SK-N-SH (cell line): ENCODE measurements at regions not wholly inside any gene's neighbourhood (a gene's known extent, or its start where the extent isn't known, plus 50 kb on each side); places are given as distances from the start of the nearest gene placed in this dataset.

Experiments used
- CTCF ChIA-PET: fragments of 300-600, 350-600 bp; formaldehyde crosslinking; extraction: SDS; loops from one replicate; lab custom pipeline; 2021; lab: Yijun Ruan, JAX
- POLR2A ChIA-PET: fragments of 350-600 bp; sonication (Branson Sonifier 250); formaldehyde crosslinking; extraction: SDS; loops from one replicate; lab custom pipeline; 2020; ENCODE audit warnings: antibody characterized with exemption, inconsistent platforms; lab: Yijun Ruan, JAX
- DNase-seq: peaks from one replicate; pipeline ENCODE4 v3.0.0; 2012
- H2AFZ ChIP-seq: fragments of 200-600 bp; sonication (generic); 2 replicates; pipeline ENCODE4 v1.8.1; 2016; ENCODE audit warnings: antibody characterized with exemption, mild to moderate bottlenecking, low read depth
- H3F3A ChIP-seq: fragments of 200-600 bp; sonication (generic); replicated peaks from 2 replicates; pipeline ENCODE3; 2016; ENCODE audit warnings: antibody characterized with exemption, mild to moderate bottlenecking; ENCODE audit not compliant: insufficient read depth
- H3K27ac ChIP-seq, 2 experiments: fragments of 200-500 bp in 1 of 2; fragments of 200-600 bp in 1 of 2; sonication (Bioruptor generic) in 1 of 2; sonication (generic), shearing (Covaris generic) in 1 of 2; 2 replicates each; pipeline versions ENCODE4 v1.5.1 to v1.6.1; 2014 to 2016; ENCODE audit warnings: low read depth in 2 of 2, inconsistent platforms in 1 of 2, low read length in 1 of 2, mild to moderate bottlenecking in 1 of 2, mixed read lengths in 1 of 2
- H3K27me3 ChIP-seq: fragments of 200-600 bp; sonication (generic), shearing (Covaris generic); 2 replicates; pipeline ENCODE4 v1.6.1; 2016; ENCODE audit warnings: mixed run types; ENCODE audit not compliant: insufficient read depth
- H3K36me3 ChIP-seq, 2 experiments: fragments of 200-500 bp in 1 of 2; fragments of 200-600 bp in 1 of 2; sonication (Bioruptor generic) in 1 of 2; sonication (generic) in 1 of 2; replicated peaks in 1 of 2; 2 replicates each; pipeline versions ENCODE3 to v1.5.1; 2014 to 2016; ENCODE audit warnings: low read length in 1 of 2, mild to moderate bottlenecking in 1 of 2; ENCODE audit not compliant: insufficient read depth in 2 of 2, control insufficient read depth in 1 of 2
- H3K4me1 ChIP-seq, 2 experiments: fragments of 200-500 bp in 1 of 2; fragments of 200-600 bp in 1 of 2; sonication (Bioruptor generic) in 1 of 2; sonication (generic), shearing (Covaris generic) in 1 of 2; 2 replicates each; pipeline versions ENCODE4 v1.5.1 to v1.6.1; 2014 to 2016; ENCODE audit warnings: low read depth in 1 of 2, low read length in 1 of 2, mixed run types in 1 of 2; ENCODE audit not compliant: insufficient read depth in 2 of 2, control insufficient read depth in 1 of 2
- H3K4me2 ChIP-seq: fragments of 200-600 bp; sonication (generic), shearing (Covaris generic); 2 replicates; pipeline ENCODE4 v1.6.1; 2017; ENCODE audit warnings: mixed run types
- H3K4me3 ChIP-seq, 2 experiments: fragments of 200-500 bp in 1 of 2; fragments of 200-600 bp in 1 of 2; sonication (Bioruptor generic) in 1 of 2; sonication (generic), shearing (Covaris generic) in 1 of 2; 2 replicates each; pipeline versions ENCODE4 v1.5.1 to v1.8.1; 2014 to 2016; ENCODE audit warnings: low read depth in 2 of 2, inconsistent platforms in 1 of 2, low read length in 1 of 2, mild to moderate bottlenecking in 1 of 2, mixed read lengths in 1 of 2, moderate library complexity in 1 of 2
- H3K79me2 ChIP-seq: fragments of 200-600 bp; sonication (generic); 2 replicates; pipeline ENCODE4 v1.8.1; 2017; ENCODE audit warnings: mild to moderate bottlenecking; ENCODE audit not compliant: insufficient read depth
- H3K9ac ChIP-seq: fragments of 200-600 bp; sonication (generic); 2 replicates; pipeline ENCODE4 v1.6.1; 2017; ENCODE audit warnings: mixed run types
- H3K9me2 ChIP-seq: fragments of 200-600 bp; sonication (generic); 2 replicates; pipeline ENCODE4 v1.6.1; 2017; ENCODE audit warnings: mixed run types
- H3K9me3 ChIP-seq: fragments of 200-600 bp; sonication (generic); 2 replicates; pipeline ENCODE4 v1.6.1; 2017; ENCODE audit warnings: mixed run types, mild to moderate bottlenecking, moderate library complexity
- H4K20me1 ChIP-seq: fragments of 200-600 bp; sonication (generic); 2 replicates; pipeline ENCODE4 v1.6.1; 2017; ENCODE audit warnings: mild to moderate bottlenecking, mixed run types; ENCODE audit not compliant: insufficient read depth
- ELF1 ChIP-seq: IDR thresholded peaks from 2 replicates; pipeline ENCODE4 v1.4.0; 2012
- GABPA ChIP-seq: IDR thresholded peaks from 2 replicates; pipeline ENCODE4 v1.4.0; 2012; ENCODE audit warnings: low read depth, mild to moderate bottlenecking
- MEF2A ChIP-seq: IDR thresholded peaks from 2 replicates; pipeline ENCODE4 v1.4.0; 2012; ENCODE audit warnings: low read depth, borderline replicate concordance
- MXI1 ChIP-seq: IDR thresholded peaks from 2 replicates; pipeline ENCODE4 v1.6.1; 2012; ENCODE audit warnings: mild to moderate bottlenecking, low read depth, low read length, improper control_type of control experiment
- NRF1 ChIP-seq: IDR thresholded peaks from 2 replicates; pipeline ENCODE4 v1.6.1; 2012; ENCODE audit warnings: low read depth, mild to moderate bottlenecking, low read length
- RXRA ChIP-seq: IDR thresholded peaks from 2 replicates; pipeline ENCODE4 v1.4.0; 2012; ENCODE audit warnings: low read depth, mild to moderate bottlenecking, borderline replicate concordance
- TAF1 ChIP-seq: IDR thresholded peaks from 2 replicates; pipeline ENCODE4 v1.6.1; 2012; ENCODE audit warnings: low read depth, mild to moderate bottlenecking, low read length, moderate library complexity, borderline replicate concordance
- USF2 ChIP-seq: fragments of 150-350 bp; IDR thresholded peaks from 2 replicates; pipeline ENCODE4 v1.6.1; 2017; ENCODE audit warnings: antibody characterized with exemption, low read length, low read depth, borderline replicate concordance
- YY1 ChIP-seq: IDR thresholded peaks from 2 replicates; pipeline ENCODE4 v1.4.0; 2012; ENCODE audit warnings: low read depth, mild to moderate bottlenecking
- WGBS: methylation state at CpG from one replicate; pipeline ENCODE4 v1.1.6; 2017; ENCODE audit warnings: low lambda C conversion rate; 5-methylcytosine and 5-hydroxymethylcytosine counted together
- TF ChIP-seq, protein P1 (sequence below): IDR thresholded peaks from 2 replicates; pipeline ENCODE4 v1.6.1; 2012; ENCODE audit warnings: mild to moderate bottlenecking, low read depth, low read length, moderate library complexity
- TF ChIP-seq, protein P2 (sequence below): IDR thresholded peaks from 2 replicates; pipeline ENCODE4 v1.4.0; 2012; ENCODE audit warnings: low read depth, borderline replicate concordance
- TF ChIP-seq, protein P3 (sequence below): IDR thresholded peaks from 2 replicates; pipeline ENCODE4 v1.4.0; 2012; ENCODE audit warnings: low read depth, borderline replicate concordance

DNA sequence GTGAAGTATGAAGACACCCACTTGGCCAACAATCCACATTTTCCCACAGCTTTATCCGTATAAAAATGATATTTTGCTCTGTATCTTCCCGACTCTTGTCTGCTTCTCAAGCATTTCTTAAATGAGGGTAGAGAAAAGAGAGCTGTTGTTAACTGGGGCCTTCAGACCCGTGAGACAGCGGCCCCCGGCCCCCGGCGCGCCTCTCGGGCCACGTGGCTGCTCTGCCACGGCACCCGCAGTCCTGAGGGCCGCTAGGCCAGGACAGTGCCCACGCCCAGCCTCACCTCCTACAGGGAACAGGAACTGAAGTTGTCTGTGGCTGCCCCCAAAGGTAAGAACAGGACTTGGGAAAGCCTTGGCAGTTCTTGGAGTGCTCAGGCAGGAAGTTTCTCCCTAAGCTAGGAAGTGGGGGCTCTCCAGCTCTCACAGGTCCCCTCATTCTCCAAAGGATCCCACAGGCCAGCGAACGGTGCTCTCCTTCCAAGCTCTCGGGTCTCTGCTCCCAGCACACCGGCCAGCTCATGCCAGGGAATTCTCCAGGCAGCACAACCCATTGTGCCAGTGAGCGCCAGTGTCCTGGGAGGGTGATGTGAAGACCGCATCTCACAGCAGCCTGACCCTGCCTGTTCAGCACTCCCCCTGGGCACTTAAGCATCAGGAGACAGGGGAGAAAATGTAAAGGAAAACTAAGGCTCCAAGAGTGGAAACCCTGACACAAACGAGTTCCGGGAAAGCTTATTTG is 230.3 kb upstream of the PFKP start:
- no peak for DNase-seq
- no peaks in the 10 kb centered on the region for H3K36me3 ChIP-seq
- CTCF ChIA-PET: interaction anchor here (1.0 kb wide), 1 partner anchor 88 kb away, joined by 3 read pairs; no protein-coding TSS in a partner anchor
- no peaks in the 10 kb centered on the region for H3F3A ChIP-seq
- no peak overlapping the region for H3K4me3 ChIP-seq
- H3K4me1 ChIP-seq: peaks cover 0 to 8% of the 10 kb centered on the region in 2 experiments; a peak in 1 of 4 replicates
- no peak overlapping the region for H3K27ac ChIP-seq
- no peaks in the 10 kb centered on the region for H3K9me3 ChIP-seq
- H3K4me2 ChIP-seq: no peak overlapping the region
- H3K27me3 ChIP-seq: no peaks in the 10 kb centered on the region
- TF ChIP-seq ELF1 (no peak), GABPA (no peak), RXRA (no peak), USF2 (no peak)
- TF ChIP-seq, protein P1, sequence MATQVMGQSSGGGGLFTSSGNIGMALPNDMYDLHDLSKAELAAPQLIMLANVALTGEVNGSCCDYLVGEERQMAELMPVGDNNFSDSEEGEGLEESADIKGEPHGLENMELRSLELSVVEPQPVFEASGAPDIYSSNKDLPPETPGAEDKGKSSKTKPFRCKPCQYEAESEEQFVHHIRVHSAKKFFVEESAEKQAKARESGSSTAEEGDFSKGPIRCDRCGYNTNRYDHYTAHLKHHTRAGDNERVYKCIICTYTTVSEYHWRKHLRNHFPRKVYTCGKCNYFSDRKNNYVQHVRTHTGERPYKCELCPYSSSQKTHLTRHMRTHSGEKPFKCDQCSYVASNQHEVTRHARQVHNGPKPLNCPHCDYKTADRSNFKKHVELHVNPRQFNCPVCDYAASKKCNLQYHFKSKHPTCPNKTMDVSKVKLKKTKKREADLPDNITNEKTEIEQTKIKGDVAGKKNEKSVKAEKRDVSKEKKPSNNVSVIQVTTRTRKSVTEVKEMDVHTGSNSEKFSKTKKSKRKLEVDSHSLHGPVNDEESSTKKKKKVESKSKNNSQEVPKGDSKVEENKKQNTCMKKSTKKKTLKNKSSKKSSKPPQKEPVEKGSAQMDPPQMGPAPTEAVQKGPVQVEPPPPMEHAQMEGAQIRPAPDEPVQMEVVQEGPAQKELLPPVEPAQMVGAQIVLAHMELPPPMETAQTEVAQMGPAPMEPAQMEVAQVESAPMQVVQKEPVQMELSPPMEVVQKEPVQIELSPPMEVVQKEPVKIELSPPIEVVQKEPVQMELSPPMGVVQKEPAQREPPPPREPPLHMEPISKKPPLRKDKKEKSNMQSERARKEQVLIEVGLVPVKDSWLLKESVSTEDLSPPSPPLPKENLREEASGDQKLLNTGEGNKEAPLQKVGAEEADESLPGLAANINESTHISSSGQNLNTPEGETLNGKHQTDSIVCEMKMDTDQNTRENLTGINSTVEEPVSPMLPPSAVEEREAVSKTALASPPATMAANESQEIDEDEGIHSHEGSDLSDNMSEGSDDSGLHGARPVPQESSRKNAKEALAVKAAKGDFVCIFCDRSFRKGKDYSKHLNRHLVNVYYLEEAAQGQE: no peak
- no peaks in the 10 kb centered on the region for H3K79me2 ChIP-seq
- H4K20me1 ChIP-seq: no peaks in the 10 kb centered on the region
- POLR2A ChIA-PET: no interaction called here
- 49% methylated on average over 21 of the region's 22 CpGs for WGBS
- no peak overlapping the region for H3K9ac ChIP-seq
- no peaks in the 10 kb centered on the region for H3K9me2 ChIP-seq
- 0 out of 2 replicates have a peak overlapping the region, but pooled peaks have one; percentile 29 for H2AFZ ChIP-seq

DNA sequence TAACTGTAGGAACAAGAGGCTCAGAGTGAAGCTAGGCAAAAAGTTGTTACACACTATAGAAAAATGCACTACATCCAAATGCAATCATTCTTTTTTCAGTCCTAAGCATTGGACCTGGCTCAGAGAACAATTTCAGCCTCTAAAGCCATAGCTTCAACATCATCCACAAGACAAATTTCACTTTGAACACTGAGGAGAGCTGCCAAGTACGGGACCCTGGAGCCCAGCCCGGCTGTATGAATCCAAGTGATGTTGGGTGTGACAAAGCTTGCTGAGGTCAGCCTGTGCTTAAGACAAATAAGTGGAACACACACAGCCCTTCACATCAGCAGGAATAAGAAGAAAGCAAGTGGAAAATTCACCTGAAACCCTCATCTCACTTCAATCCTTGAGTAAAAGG is 233.1 kb upstream of the PFKP start:
- Histone ChIP-seq H3F3A (no peaks in the 10 kb centered on the region), H3K9me2 (no peaks in the 10 kb centered on the region), H3K9me3 (no peaks in the 10 kb centered on the region), H4K20me1 (no peaks in the 10 kb centered on the region), H2AFZ (no peak overlapping the region), H3K27me3 (no peaks in the 10 kb centered on the region; the same call in 1 of the 2 replicates), H3K27ac (no peak overlapping the region), H3K79me2 (no peaks in the 10 kb centered on the region), H3K4me3 (no peak overlapping the region), H3K36me3 (no peaks in the 10 kb centered on the region), H3K4me1 (peaks cover 0 to 8% of the 10 kb centered on the region in 2 experiments; a peak in 1 of 4 replicates), H3K4me2 (no peak overlapping the region), H3K9ac (no peak overlapping the region)
- WGBS: 18% methylated on average over 2 of the region's 2 CpGs
- ChIA-PET CTCF (no interaction called here), POLR2A (no interaction called here)
- no peak for DNase-seq
- TF ChIP-seq, protein P2, sequence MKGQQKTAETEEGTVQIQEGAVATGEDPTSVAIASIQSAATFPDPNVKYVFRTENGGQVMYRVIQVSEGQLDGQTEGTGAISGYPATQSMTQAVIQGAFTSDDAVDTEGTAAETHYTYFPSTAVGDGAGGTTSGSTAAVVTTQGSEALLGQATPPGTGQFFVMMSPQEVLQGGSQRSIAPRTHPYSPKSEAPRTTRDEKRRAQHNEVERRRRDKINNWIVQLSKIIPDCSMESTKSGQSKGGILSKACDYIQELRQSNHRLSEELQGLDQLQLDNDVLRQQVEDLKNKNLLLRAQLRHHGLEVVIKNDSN: no peak
- TF ChIP-seq, protein P1: no peak
- TF ChIP-seq NRF1 (no peak), TAF1 (no peak), MXI1 (no peak), YY1 (no peak), USF2 (no peak), MEF2A (no peak)
- TF ChIP-seq, protein P3, sequence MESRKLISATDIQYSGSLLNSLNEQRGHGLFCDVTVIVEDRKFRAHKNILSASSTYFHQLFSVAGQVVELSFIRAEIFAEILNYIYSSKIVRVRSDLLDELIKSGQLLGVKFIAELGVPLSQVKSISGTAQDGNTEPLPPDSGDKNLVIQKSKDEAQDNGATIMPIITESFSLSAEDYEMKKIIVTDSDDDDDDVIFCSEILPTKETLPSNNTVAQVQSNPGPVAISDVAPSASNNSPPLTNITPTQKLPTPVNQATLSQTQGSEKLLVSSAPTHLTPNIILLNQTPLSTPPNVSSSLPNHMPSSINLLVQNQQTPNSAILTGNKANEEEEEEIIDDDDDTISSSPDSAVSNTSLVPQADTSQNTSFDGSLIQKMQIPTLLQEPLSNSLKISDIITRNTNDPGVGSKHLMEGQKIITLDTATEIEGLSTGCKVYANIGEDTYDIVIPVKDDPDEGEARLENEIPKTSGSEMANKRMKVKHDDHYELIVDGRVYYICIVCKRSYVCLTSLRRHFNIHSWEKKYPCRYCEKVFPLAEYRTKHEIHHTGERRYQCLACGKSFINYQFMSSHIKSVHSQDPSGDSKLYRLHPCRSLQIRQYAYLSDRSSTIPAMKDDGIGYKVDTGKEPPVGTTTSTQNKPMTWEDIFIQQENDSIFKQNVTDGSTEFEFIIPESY: no peak
